Neural crest cell (in vitro differentiated cells): ENCODE measurements at regions not wholly inside any gene's neighbourhood (a gene's known extent, or its start where the extent isn't known, plus 50 kb on each side); places are given as distances from the start of the nearest gene placed in this dataset.

Experiments
- DNase-seq: peaks from one replicate; pipeline ENCODE4 v3.0.0; 2021; ENCODE audit warnings: low read depth, mixed read lengths, low spot score
- H3K27ac Mint-ChIP-seq: one replicate; pipeline ENCODE4 v1.8.0; 2021; ENCODE audit warnings: mild to moderate bottlenecking, mixed read lengths; ENCODE audit not compliant: unreplicated experiment
- H3K27me3 Mint-ChIP-seq: 2 replicates; pipeline ENCODE4 v1.8.0; 2021; ENCODE audit warnings: low read depth, mild to moderate bottlenecking, mixed read lengths
- H3K36me3 Mint-ChIP-seq: 2 replicates; pipeline ENCODE4 v1.8.0; 2021; ENCODE audit warnings: low read depth, mild to moderate bottlenecking, mixed read lengths
- H3K4me1 Mint-ChIP-seq: 2 replicates; pipeline ENCODE4 v1.8.0; 2021; ENCODE audit warnings: mixed read lengths
- H3K4me3 Mint-ChIP-seq: one replicate; pipeline ENCODE4 v1.8.0; 2021; ENCODE audit warnings: mild to moderate bottlenecking, mixed read lengths
- H3K9me3 Mint-ChIP-seq: 2 replicates; pipeline ENCODE4 v1.8.0; 2021; ENCODE audit warnings: mixed read lengths
- TF ChIP-seq, protein P1 (sequence below): fragments of 200-600 bp; sonication (generic); conservative IDR thresholded peaks from 2 replicates; pipeline ENCODE4 v1.5.0; 2021; ENCODE audit warnings: antibody characterized with exemption, mild to moderate bottlenecking

- Mint-ChIP-seq H3K27ac (no peak overlapping the region), H3K9me3 (peaks cover 6% of the 10 kb centered on the region), H3K27me3 (no peaks in the 10 kb centered on the region), H3K4me3 (no peak overlapping the region), H3K4me1 (no peaks in the 10 kb centered on the region), H3K36me3 (no peaks in the 10 kb centered on the region)
- no peak for DNase-seq
- TF ChIP-seq, protein P1, sequence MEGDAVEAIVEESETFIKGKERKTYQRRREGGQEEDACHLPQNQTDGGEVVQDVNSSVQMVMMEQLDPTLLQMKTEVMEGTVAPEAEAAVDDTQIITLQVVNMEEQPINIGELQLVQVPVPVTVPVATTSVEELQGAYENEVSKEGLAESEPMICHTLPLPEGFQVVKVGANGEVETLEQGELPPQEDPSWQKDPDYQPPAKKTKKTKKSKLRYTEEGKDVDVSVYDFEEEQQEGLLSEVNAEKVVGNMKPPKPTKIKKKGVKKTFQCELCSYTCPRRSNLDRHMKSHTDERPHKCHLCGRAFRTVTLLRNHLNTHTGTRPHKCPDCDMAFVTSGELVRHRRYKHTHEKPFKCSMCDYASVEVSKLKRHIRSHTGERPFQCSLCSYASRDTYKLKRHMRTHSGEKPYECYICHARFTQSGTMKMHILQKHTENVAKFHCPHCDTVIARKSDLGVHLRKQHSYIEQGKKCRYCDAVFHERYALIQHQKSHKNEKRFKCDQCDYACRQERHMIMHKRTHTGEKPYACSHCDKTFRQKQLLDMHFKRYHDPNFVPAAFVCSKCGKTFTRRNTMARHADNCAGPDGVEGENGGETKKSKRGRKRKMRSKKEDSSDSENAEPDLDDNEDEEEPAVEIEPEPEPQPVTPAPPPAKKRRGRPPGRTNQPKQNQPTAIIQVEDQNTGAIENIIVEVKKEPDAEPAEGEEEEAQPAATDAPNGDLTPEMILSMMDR, result no peak
Measured at GRCh38 chr4:111979921-111980320, 165.3 kb upstream of the FAM241A start.

GRCh38 chr4:111982089-111982488 is 163.2 kb upstream of the FAM241A start:
- TF ChIP-seq, protein P1, result no peak
- Mint-ChIP-seq H3K36me3 (no peaks in the 10 kb centered on the region), H3K27me3 (peaks cover 3% of the 10 kb centered on the region), H3K27ac (no peak overlapping the region), H3K4me3 (no peak overlapping the region), H3K9me3 (no peaks in the 10 kb centered on the region), H3K4me1 (no peaks in the 10 kb centered on the region)
- no peak for DNase-seq

GRCh38 chr4:111984169-111984819 is 161.0 kb upstream of the FAM241A start:
- Mint-ChIP-seq H3K4me3 (no peak overlapping the region), H3K9me3 (no peaks in the 10 kb centered on the region), H3K4me1 (no peaks in the 10 kb centered on the region), H3K27me3 (peaks cover 3% of the 10 kb centered on the region), H3K27ac (no peak overlapping the region), H3K36me3 (no peaks in the 10 kb centered on the region)
- TF ChIP-seq, protein P1, result no peak
- no peak for DNase-seq

DNA sequence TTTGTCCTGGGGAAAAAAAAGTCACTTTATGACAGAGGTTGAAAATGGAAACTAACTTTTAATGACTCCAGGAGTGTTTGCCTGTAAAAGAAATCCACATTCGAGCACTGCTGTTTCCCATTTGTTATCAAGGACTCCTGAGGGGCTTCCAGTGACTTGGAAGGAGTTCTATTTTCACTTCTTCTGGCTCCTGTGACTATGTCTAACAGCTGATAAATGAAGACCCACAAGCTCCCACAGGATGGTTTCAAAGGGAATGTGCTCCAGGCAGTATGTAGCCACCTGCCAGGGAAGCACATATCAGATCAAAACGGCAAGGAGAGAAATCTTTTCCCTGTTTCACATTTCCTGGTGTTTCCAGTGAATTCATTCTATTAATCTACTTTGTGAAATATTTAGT is 159.8 kb upstream of the FAM241A start:
- TF ChIP-seq, protein P1, result no peak
- H3K36me3 Mint-ChIP-seq, result no peaks in the 10 kb centered on the region
- DNase-seq, result no peak
- H3K9me3 Mint-ChIP-seq, result no peaks in the 10 kb centered on the region
- H3K4me1 Mint-ChIP-seq, result no peaks in the 10 kb centered on the region
- H3K4me3 Mint-ChIP-seq, result no peak overlapping the region
- H3K27ac Mint-ChIP-seq, result no peak overlapping the region
- H3K27me3 Mint-ChIP-seq, result peaks cover 3% of the 10 kb centered on the region

DNA sequence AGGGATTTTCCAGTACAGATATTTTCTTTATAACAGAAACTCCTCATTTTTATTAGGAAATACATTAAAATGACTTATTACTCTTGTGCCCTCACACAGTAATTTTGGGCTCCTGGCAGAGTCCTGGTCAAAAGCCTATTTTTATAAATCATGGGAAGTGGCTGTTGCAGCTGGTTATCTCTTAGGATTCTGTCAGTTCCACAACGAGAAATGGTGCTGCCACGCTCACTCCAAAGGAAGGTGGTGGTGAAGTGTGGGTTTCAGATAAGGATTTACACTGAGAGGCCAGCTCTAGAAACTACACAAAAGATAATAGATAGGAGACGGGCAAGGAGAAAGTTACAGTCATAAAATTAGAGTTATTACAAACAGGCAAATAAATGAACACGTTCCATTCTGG is 159.2 kb upstream of the FAM241A start:
- no peaks in the 10 kb centered on the region for H3K36me3 Mint-ChIP-seq
- DNase-seq, result no peak
- H3K4me3 Mint-ChIP-seq, result no peak overlapping the region
- H3K4me1 Mint-ChIP-seq, result no peaks in the 10 kb centered on the region
- no peak overlapping the region for H3K27ac Mint-ChIP-seq
- peaks cover 3% of the 10 kb centered on the region for H3K27me3 Mint-ChIP-seq
- TF ChIP-seq, protein P1, result no peak
- no peaks in the 10 kb centered on the region for H3K9me3 Mint-ChIP-seq

GRCh38 chr4:111988514-111988913 is 156.7 kb upstream of the FAM241A start:
- Mint-ChIP-seq H3K36me3 (no peaks in the 10 kb centered on the region), H3K4me3 (no peak overlapping the region), H3K27me3 (peaks cover 3% of the 10 kb centered on the region), H3K9me3 (no peaks in the 10 kb centered on the region), H3K27ac (no peak overlapping the region), H3K4me1 (peaks cover 5% of the 10 kb centered on the region)
- TF ChIP-seq, protein P1, result no peak
- no peak for DNase-seq
